GM12878 (cell line): ENCODE measurements at regions not wholly inside any gene's neighbourhood (a gene's known extent, or its start where the extent isn't known, plus 50 kb on each side); places are given as distances from the start of the nearest gene placed in this dataset.

Source experiments
- ATAC-seq: fragments of 200-7000 bp; cut with Tn5 transposase; 3 replicates; pipeline ENCODE4 v1.9.1; 2020; ENCODE audit warnings: mild to moderate bottlenecking, moderate library complexity
- BruUV-seq: library from RNA; stranded (reverse); fragments of 400-500 nt; replicated peaks from 2 replicates; lab custom pipeline; 2021; lab: Mats Ljungman, UMichigan
- CTCF ChIA-PET: fragments of 300-600 bp; sonication (Branson Sonifier 250); formaldehyde crosslinking; extraction: SDS; loops from one replicate; lab custom pipeline; 2021; ENCODE audit warnings: inconsistent platforms; lab: Yijun Ruan, JAX
- POLR2A ChIA-PET: fragments of 350-600 bp; formaldehyde crosslinking; extraction: SDS; loops from one replicate; lab custom pipeline; 2021; ENCODE audit warnings: inconsistent platforms; lab: Charles Lee
- RAD21 ChIA-PET: fragments of 300-600 bp; sonication (Branson Sonifier 250); formaldehyde crosslinking; loops from one replicate; lab custom pipeline; 2023; ENCODE audit warnings: antibody characterized with exemption; ENCODE audit not compliant: unreplicated experiment; lab: Charles Lee
- SMC1A ChIA-PET: fragments of 300-600 bp; sonication (Branson Sonifier 250); formaldehyde crosslinking; loops from one replicate; lab custom pipeline; 2023; ENCODE audit not compliant: unreplicated experiment, uncharacterized antibody; lab: Charles Lee
- DNase-seq: peaks from one replicate; pipeline ENCODE4 v3.0.0-alpha.2; 2011; ENCODE audit warnings: low read depth, low spot score
- FAIRE-seq: peaks from 3 replicates; lab custom pipeline; 2011; peaks lifted over from hg19 to GRCh38; lab: Jason Lieb, UNC
- H2AFZ ChIP-seq: 2 replicates; pipeline ENCODE4 v1.6.0; 2011; ENCODE audit warnings: low read depth, low read length, control low read depth; ENCODE audit not compliant: control insufficient read depth
- H3K27ac ChIP-seq: 2 replicates; pipeline ENCODE4 v1.5.1; 2011; ENCODE audit warnings: control low read depth; ENCODE audit not compliant: control insufficient read depth, insufficient read depth
- H3K27me3 ChIP-seq, 2 experiments: replicated peaks in 1 of 2; 2 replicates each; pipeline versions ENCODE4 v1.6.0 to v1.6.1; 2011; ENCODE audit warnings: low read length in 1 of 2; ENCODE audit not compliant: control insufficient read depth in 2 of 2, insufficient read depth in 2 of 2
- H3K36me3 ChIP-seq, 2 experiments: 2 replicates each; pipeline ENCODE4 v1.5.1; 2011; ENCODE audit warnings: low read length in 1 of 2; ENCODE audit not compliant: control insufficient read depth in 2 of 2, insufficient read depth in 2 of 2
- H3K4me1 ChIP-seq: 2 replicates; pipeline ENCODE4 v1.6.1; 2011; ENCODE audit warnings: mild to moderate bottlenecking, low read length, moderate library complexity, mixed read lengths; ENCODE audit not compliant: control insufficient read depth, insufficient read depth
- H3K4me2 ChIP-seq: 2 replicates; pipeline ENCODE4 v1.6.0; 2011; ENCODE audit warnings: control low read depth; ENCODE audit not compliant: control insufficient read depth, insufficient read depth
- H3K4me3 ChIP-seq: fragments of 200-600 bp; sonication (generic); 2 replicates; pipeline ENCODE4 v1.5.1; 2016
- H3K79me2 ChIP-seq: 2 replicates; pipeline ENCODE4 v1.6.0; 2011; ENCODE audit warnings: low read length; ENCODE audit not compliant: control insufficient read depth, insufficient read depth
- H3K9ac ChIP-seq: 2 replicates; pipeline ENCODE4 v1.8.0; 2011; ENCODE audit warnings: low read length, control low read depth, mixed read lengths; ENCODE audit not compliant: control insufficient read depth, insufficient read depth
- H3K9me3 ChIP-seq: replicated peaks from 3 replicates; pipeline ENCODE4 v1.5.1; 2011; ENCODE audit warnings: mild to moderate bottlenecking, low read length; ENCODE audit not compliant: control insufficient read depth, insufficient read depth
- H4K20me1 ChIP-seq: 2 replicates; pipeline ENCODE4 v1.6.0; 2011; ENCODE audit not compliant: control insufficient read depth, insufficient read depth
- BCL3 ChIP-seq: IDR thresholded peaks from 2 replicates; pipeline ENCODE4 v1.6.1; 2011; ENCODE audit warnings: borderline replicate concordance, low read depth, mild to moderate bottlenecking, moderate library complexity, low read length; ENCODE audit not compliant: insufficient read depth, poor library complexity, severe bottlenecking
- CBFB ChIP-seq: IDR thresholded peaks from 2 replicates; pipeline ENCODE4 v1.6.1; 2016; ENCODE audit warnings: antibody characterized with exemption, low read depth
- CREB1 ChIP-seq: IDR thresholded peaks from 2 replicates; pipeline ENCODE4 v1.6.1; 2012; ENCODE audit warnings: low read depth, mild to moderate bottlenecking, inconsistent platforms
- EZH2 ChIP-seq: IDR thresholded peaks from 2 replicates; pipeline ENCODE4 v1.6.1; 2012; ENCODE audit warnings: low read depth, mild to moderate bottlenecking, control low read depth, inconsistent platforms, low read length, borderline replicate concordance; ENCODE audit not compliant: control insufficient read depth
- HSF1 ChIP-seq: fragments of 150-350 bp; IDR thresholded peaks from 2 replicates; pipeline ENCODE4 v1.6.1; 2014; ENCODE audit warnings: mild to moderate bottlenecking, low read depth, low read length
- LARP7 ChIP-seq: fragments of 450-650 bp; IDR thresholded peaks from 2 replicates; pipeline ENCODE4 v1.6.1; 2017; ENCODE audit warnings: mild to moderate bottlenecking
- NBN ChIP-seq: fragments of 450-650 bp; IDR thresholded peaks from 2 replicates; pipeline ENCODE4 v1.6.1; 2016
- NFIC ChIP-seq: IDR thresholded peaks from 2 replicates; pipeline ENCODE4 v1.6.1; 2012; ENCODE audit warnings: low read depth, mild to moderate bottlenecking, inconsistent platforms, low read length, moderate library complexity
- NR2C2 ChIP-seq: IDR thresholded peaks from 2 replicates; pipeline ENCODE4 v1.6.1; 2011; ENCODE audit warnings: borderline replicate concordance, low read depth; ENCODE audit not compliant: control insufficient read depth, insufficient read length
- POLR2A ChIP-seq: IDR thresholded peaks from 2 replicates; pipeline ENCODE4 v1.6.1; 2011; ENCODE audit warnings: low read depth, mild to moderate bottlenecking, low read length
- RAD51 ChIP-seq: fragments of 450-650 bp; IDR thresholded peaks from 2 replicates; pipeline ENCODE4 v1.6.1; 2016; ENCODE audit warnings: moderate library complexity, mild to moderate bottlenecking, inconsistent platforms
- SMC3 ChIP-seq: IDR thresholded peaks from 2 replicates; pipeline ENCODE4 v1.6.1; 2011; ENCODE audit warnings: low read length, improper control_type of control experiment, borderline replicate concordance
- SP1 ChIP-seq: IDR thresholded peaks from one replicate; pipeline ENCODE4 v1.6.1; 2011; ENCODE audit warnings: low read depth, low read length
- WGBS: methylation state at CpG from one replicate; pipeline ENCODE4 v1.1.6; 2016; ENCODE audit warnings: low lambda C conversion rate; ENCODE audit not compliant: insufficient replicate concordance, insufficient coverage; ENCODE audit errors: missing lambda C conversion rate; 5-methylcytosine and 5-hydroxymethylcytosine counted together
- in situ Hi-C: fragments of 300-500 bp; cut with MboI; formaldehyde crosslinking; loops from 9 replicates; pipeline ENCODE4 v1.14.3; 2018; ENCODE audit warnings: mixed read lengths
- intact Hi-C: fragments of 100-400 bp; cut with micrococcal nuclease; formaldehyde crosslinking; loops from one replicate; pipeline ENCODE4 v1.14.2; 2022; ENCODE audit not compliant: unreplicated experiment

GRCh38 chr13:78152415-78152814, 233.8 kb upstream of the EDNRB start:
- Histone ChIP-seq H3K4me2 (no peak overlapping the region), H3K9ac (no peak overlapping the region), H2AFZ (no peak overlapping the region), H3K27me3 (no peaks in the 10 kb centered on the region), H3K4me1 (no peaks in the 10 kb centered on the region), H3K27ac (no peak overlapping the region), H4K20me1 (no peaks in the 10 kb centered on the region), H3K36me3 (no peaks in the 10 kb centered on the region), H3K9me3 (no peaks in the 10 kb centered on the region; the same call in 2 of the 3 replicates), H3K79me2 (no peaks in the 10 kb centered on the region), H3K4me3 (no peak overlapping the region)
- no TSS peak for BruUV-seq
- ChIA-PET POLR2A (no interaction called here), RAD21 (interaction anchor here (1.0 kb wide), 1 partner anchor 12 kb away, joined by 4 read pairs; no protein-coding TSS in a partner anchor), SMC1A (interaction anchor here (1.1 to 3.5 kb wide), 4 partner anchors 11 to 18 kb away, joined by 3 to 16 read pairs (median 5); no protein-coding TSS in a partner anchor), CTCF (interaction anchor here (1.4 to 2.2 kb wide), 3 partner anchors 14 to 89 kb away, joined by 3 to 19 read pairs (median 6); no protein-coding TSS in a partner anchor)
- WGBS: 89% methylated on average over 2 of the region's 2 CpGs
- FAIRE-seq: no peak
- TF ChIP-seq SP1 (no peak), CREB1 (no peak), NFIC (no peak)
- peak; percentile 0 for DNase-seq
- no peak for ATAC-seq
- intact Hi-C loops: no loop called here
- in situ Hi-C loops: no loop called here

- no peak overlapping the region for H3K27ac ChIP-seq
- POLR2A ChIA-PET: interaction anchor here (0.7 kb wide), 1 partner anchor 9 kb away, joined by 3 read pairs; no protein-coding TSS in a partner anchor
- H3K9ac ChIP-seq: no peak overlapping the region
- TF ChIP-seq SMC3 (no peak), NBN (no peak), NFIC (no peak), RAD51 (no peak), HSF1 (no peak), CBFB (no peak), BCL3 (no peak), EZH2 (no peak), LARP7 (no peak), POLR2A (no peak), NR2C2 (no peak)
- H3K4me2 ChIP-seq: no peak overlapping the region
- BruUV-seq: no TSS peak
- no peak overlapping the region for H2AFZ ChIP-seq
- SMC1A ChIA-PET: interaction anchor here (0.8 to 1.9 kb wide), 6 partner anchors 9 to 93 kb away, joined by 3 to 9 read pairs (median 4); no protein-coding TSS in a partner anchor
- no peak for DNase-seq
- ATAC-seq: no peak
- no peak overlapping the region for H3K4me3 ChIP-seq
- intact Hi-C loops: no loop called here
- no peaks in the 10 kb centered on the region; the same call in 2 of the 3 replicates for H3K9me3 ChIP-seq
- H4K20me1 ChIP-seq: no peaks in the 10 kb centered on the region
- H3K27me3 ChIP-seq: no peaks in the 10 kb centered on the region
- CTCF ChIA-PET: interaction anchor here (4.7 kb wide), 1 partner anchor 10 kb away, joined by 25 read pairs; no protein-coding TSS in a partner anchor
- no peaks in the 10 kb centered on the region for H3K36me3 ChIP-seq
- in situ Hi-C loops: no loop called here
- FAIRE-seq: no peak
- no peaks in the 10 kb centered on the region for H3K79me2 ChIP-seq
- RAD21 ChIA-PET: interaction anchor here (1.1 kb wide), 3 partner anchors 31 to 54 kb away, joined by 3 to 5 read pairs (median 3); no protein-coding TSS in a partner anchor
- no peaks in the 10 kb centered on the region for H3K4me1 ChIP-seq
These were observed 229.3 kb upstream of the EDNRB start for GRCh38 chr13:78147905-78148304.
